ENCODE measurements at regions not wholly inside any gene's neighbourhood (a gene's known extent, or its start where the extent isn't known, plus 50 kb on each side); places are given as distances from the start of the nearest gene placed in this dataset.
"Not testable (repeated sequence)": the region's sequence is repeated elsewhere in the genome, so short reads cannot be mapped to it uniquely, and the experiment has no call there.

DNA sequence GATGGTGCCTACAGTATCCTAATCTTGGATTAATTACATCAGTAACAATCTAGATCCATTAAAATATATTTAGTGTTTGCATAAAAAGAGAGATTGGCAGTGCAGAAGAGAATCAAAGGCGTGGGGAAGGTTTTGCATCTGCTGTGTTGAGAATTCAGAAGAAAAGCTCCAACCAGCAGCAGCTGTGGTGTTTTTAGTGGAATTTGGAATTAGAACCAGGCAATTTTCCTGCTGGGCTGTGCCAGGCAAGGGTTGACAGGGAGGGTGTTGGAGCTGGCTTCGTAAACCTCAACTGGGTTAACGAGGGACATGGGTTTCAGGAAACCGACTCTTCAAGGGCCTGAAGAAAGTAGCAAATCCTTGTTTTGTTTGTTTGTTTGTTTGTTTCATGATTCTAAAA lies 107.8 kb upstream of the WSCD1 start:
- DNase-seq (ENCODE audit: low read depth) = no peak

DNA sequence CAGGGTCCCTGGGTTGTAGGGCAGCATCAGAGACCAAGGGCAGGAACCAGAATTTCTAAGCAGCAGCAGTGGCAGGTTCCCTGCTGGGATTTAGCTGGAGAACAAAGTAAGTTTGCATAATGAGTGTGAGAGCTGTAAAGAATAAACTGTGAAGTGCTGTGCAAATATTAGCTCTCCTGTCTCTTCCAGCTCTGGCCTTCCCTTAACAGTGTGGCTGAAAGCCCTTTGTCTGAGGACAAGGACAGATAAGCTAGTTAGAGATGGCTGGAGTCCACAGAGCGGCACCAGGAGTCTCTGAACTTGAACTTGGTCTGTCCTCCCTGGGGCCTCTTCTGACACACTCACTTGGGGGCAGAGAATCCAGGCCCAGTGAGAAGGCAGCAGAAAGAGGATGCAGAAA lies 98.2 kb upstream of the WSCD1 start:
- DNase-seq (ENCODE audit: low read depth) = no peak

DNA sequence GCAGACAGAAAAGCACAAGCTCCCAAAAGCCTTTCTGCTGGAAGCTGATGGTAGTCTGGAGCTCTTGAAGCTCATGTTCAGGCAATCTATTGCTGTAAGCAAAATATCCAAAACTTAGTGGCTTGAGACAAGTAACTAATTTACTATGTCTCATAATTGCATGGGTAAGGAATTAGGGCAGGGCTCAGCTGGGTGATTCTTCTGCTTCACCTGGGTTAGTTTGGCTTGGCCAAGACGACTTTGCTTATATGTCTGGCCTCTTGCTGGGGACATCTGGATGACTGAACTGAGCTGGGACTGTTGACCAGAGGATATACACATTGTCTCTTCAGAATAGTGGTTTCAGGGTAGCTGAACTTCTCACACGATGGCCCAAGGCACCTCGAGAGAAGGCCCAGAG lies 96.8 kb upstream of the WSCD1 start:
- DNase-seq (ENCODE audit: low read depth) = no peak

DNA sequence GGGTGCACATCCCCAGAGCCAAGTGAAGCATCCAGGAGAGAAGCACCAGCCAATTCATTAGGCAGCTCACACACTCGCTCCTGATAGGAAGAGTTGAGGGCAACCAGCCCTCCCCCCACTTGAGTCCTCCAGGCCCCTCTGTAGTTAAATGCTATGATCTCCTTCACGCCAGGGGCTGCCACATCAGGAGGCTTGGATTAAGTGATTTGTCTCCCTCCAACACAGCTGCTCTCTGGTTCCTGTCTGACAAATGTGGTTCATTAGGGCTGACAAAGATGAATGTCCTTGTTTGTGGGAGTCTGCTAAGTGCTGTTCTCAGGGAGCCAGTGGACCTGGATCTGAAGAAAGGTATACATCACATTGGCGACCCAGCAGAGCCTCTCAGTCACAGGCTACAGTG lies 94.5 kb upstream of the WSCD1 start:
- no peak for DNase-seq (ENCODE audit: low read depth)

DNA sequence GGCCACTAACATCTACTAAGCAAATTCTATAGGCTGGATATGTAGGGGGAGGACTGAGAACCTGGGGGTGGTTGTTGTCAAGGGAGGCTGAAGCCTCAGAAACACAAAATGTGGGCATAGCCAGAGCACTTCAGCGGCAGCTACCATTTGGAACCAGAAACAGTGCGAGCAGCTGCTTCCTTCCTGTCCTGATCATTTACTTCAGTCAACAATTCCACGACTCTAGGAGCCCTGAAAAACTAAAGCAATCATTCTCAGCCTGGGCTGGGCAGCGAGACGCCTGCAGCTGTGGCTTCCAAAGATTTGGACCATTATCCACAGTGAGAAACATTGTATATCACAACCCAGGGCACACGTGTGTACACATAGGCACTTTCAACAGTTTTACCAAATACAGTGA lies 93.9 kb upstream of the WSCD1 start:
- no peak for DNase-seq (ENCODE audit: low read depth)

DNA sequence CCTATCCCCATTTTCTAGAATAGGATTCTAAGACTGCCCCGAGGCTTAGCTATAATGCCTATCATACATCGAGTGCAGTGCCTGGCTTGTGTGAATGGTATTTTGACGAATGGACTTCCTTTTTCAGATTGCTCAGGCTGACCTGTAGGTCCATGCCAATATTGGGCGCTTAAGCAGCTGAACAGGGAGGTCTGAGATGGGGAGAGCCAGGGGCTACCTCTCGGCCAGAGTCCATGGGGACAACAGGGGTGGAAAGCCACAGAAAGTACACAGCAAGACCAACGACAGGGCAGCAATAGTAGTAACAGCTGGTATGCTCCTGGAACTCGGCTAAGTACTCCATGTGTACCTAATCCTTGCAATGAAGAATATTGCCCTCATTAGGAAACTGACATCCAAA lies 91.7 kb upstream of the WSCD1 start:
- no peak for DNase-seq (ENCODE audit: low read depth)

DNA sequence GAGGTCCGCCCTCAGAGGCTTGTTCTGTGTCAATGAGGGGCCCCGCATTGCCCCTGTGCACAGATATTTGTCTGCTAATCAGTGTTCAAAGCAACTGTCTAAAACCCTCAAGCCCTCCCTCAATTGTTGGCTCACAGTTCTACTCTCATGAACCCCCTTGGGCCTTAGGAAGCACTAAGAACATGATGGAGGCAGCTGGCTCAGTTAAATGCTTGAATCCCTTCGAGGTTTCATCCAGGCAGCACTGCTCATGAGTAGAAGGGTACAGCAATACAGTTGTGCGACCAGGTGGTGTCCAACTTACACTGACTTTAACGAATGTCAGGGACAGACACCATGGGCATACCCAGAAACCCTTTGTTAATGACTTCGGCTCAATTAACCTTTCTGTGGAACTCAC lies 89.2 kb upstream of the WSCD1 start:
- no peak for DNase-seq (ENCODE audit: low read depth)

DNA sequence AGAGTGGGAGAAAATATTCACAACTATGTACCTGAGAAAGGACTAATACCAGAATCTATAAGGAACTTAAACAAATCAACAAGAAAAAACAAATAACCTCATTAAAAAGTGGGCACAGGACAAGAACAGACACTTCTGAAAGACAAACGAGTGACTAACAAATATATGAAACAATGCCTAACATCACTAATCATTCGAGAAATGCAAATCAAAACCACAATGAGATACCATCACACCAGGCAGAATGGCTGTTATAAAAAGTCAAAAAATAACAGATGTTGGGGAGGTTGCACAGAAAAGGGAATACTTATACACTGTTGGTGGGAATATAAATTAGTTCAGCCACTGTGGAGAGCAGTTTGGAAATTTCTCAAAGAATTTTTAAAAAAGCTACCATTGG lies 83.5 kb upstream of the WSCD1 start:
- DNase-seq (ENCODE audit: low read depth) = no peak

DNA sequence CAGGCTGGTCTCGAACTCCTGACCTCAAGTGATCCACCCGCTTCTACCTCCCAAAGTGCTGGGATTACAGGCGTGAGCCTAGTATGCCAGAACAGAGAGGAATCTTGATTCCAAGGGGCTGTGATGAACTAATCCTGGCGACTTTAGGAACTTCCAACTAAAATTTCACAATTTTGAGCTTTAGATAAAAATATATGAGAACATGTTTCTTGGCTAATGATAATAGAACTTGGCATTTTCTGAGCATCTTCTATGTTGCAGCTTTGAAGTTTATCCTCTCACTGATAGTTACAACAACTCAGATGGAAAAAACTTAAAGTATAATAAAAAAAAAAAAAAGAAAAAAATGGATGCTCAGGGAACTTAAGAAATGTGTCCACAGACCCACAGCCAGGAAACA lies 69.8 kb upstream of the WSCD1 start:
- DNase-seq (ENCODE audit: low read depth) = no peak

DNA sequence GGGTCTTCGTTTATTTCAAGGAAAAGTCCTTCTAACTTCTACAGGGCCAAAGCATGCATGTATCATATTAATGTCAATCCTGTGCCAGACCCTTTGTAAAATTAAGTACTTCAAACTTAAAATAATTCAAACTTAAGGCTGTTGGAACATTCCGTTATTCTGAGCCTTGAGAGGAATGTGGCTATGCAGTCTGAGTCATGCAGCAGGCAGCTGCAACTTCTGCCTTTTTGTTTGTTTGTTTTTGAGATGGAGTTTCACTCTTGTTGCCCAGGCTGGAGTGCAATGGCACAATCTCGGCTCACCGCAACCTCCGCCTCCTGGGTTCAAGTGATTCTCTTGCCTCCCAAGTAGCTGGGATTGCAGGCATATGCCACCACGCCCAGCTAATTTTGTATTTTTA lies 67.0 kb upstream of the WSCD1 start:
- not testable (repeated sequence) for DNase-seq (ENCODE audit: low read depth)

DNA sequence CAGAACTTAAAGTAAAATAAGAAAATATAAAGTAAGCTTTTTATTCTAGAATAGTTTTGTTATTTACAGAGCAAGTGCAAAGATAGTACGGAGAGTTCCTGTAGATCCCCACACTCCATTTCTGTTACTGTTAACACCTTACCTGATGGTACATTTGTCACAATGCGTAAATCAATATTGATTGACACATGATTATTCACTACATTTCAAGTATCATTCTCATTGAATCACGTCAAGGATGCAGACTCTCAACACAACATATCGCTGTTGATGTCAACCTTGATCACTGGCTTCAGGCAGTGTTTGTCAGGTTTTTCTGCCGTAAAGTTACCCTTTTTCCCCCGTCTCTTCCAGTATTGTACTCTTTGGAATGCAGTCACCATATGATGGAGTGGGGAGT lies 64.2 kb upstream of the WSCD1 start:
- no peak for DNase-seq (ENCODE audit: low read depth)

DNA sequence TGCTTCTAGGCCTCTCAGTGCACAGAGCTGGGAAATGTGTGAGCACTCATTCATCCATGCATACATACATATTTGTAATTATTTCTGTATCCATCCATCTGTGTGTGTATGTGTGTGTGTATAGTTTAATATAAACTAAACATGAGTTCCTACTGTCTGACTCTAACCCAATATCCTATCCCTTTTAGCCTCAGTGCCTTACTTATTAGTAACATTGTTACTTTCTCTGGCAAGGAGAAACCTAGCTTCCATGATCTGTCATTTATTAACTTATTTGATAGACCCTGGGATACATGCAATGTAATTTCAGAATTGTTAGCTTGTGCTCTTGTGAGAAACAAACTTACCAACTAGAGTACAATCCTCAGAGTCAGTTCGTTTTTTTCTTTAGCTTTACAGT lies 59.0 kb upstream of the WSCD1 start:
- DNase-seq (ENCODE audit: low read depth) = no peak

DNA sequence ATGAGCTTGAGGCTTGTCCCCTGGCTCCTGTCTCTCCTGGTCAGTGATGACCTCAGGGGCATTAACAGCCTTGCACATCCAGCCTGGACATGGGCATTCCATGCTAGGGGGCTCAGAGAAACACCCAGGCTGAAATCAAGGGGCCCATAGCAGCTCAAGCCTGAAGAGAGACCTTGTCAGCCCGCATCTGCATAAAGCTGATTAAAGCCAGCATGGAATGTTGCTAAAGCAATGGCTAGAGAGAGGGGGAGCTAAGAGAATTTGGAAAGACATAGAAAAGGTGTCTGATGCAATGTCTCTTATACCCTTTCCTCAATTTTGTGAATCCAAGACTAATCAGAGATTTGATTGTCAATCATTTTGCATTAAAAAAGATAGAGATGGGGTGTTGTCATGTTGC lies 51.4 kb upstream of the WSCD1 start:
- DNase-seq (ENCODE audit: low read depth) = no peak

DNA sequence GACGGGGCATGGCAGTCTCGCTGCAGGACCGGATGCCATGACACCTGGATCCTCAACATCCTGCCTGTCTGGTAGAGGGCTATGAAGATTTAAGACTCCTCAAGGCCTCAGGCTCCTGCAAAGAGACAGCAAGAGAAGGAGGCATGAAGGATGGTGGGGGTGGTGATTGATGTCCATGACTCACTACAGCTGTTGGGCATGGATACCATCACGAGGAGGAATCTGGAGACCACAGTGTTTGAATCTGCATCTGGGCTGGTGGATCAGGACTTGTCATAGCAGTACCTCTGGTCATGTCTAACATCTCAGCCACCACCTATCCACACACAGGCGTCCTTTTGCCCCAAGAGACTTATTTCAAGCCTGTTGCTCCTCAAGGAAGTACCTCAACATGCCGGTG lies 50.2 kb upstream of the WSCD1 start:
- DNase-seq (ENCODE audit: low read depth) = no peak

DNA sequence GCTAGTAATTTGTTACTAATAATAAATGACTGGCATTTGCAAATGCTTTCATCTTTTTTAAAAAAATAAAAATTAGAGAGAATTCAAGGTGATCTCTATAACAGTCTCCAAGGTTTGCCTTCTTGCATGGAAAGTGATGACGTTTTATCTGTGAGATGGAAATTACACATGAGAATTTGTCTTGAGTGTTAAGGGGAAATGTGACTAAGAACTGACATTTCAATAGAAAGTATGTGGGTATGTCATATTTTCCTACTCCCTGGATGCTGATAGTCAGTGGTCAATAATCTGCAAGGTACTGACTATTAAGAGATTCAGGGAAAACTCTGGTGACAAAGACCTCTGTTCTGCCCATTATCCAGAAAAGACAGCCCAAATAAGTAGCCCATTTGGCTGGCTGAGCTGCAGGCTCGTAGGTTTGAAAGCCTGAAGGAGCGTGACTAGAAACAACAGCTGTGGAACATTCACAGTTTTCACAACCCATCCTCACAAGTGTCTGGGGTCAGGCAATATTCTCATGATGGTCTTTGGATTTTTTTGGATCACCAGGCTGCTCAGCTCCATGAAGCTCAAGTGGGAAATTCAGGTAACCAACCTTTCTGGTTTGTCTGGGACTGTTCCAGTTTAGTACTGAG lies 49.7 kb upstream of the WSCD1 start:
- no peak for DNase-seq (ENCODE audit: low read depth)
